GM23248 (cell line): ENCODE measurements at regions not wholly inside any gene's neighbourhood (a gene's known extent, or its start where the extent isn't known, plus 50 kb on each side); places are given as distances from the start of the nearest gene placed in this dataset.

Experiments
- EZH2 ChIP-seq: fragments of 200-600 bp; sonication (generic); IDR thresholded peaks from 2 replicates; pipeline ENCODE4 v1.6.1; 2018; ENCODE audit warnings: antibody characterized with exemption, mild to moderate bottlenecking; ENCODE audit not compliant: insufficient read depth, poor library complexity, severe bottlenecking
- EZH2phosphoT487 ChIP-seq: fragments of 200-600 bp; sonication (generic); IDR thresholded peaks from 2 replicates; pipeline ENCODE4 v1.6.1; 2018; ENCODE audit warnings: antibody characterized with exemption, moderate library complexity, mild to moderate bottlenecking, low read depth; ENCODE audit not compliant: insufficient read depth

GRCh38 chr6:142558786-142559185, 257.0 kb downstream of the ADGRG6 start:
- TF ChIP-seq EZH2: no peak
- TF ChIP-seq EZH2phosphoT487: no peak
